Suprapubic skin (tissue), 4 donors: ENCODE measurements at regions not wholly inside any gene's neighbourhood (a gene's known extent, or its start where the extent isn't known, plus 50 kb on each side); places are given as distances from the start of the nearest gene placed in this dataset.

Experiments
- CTCF ChIP-seq, 2 donors: fragments of 200-600 bp in 1 of 2; fragments of 450-650 bp in 1 of 2; sonication (generic) in 1 of 2; IDR thresholded peaks; one replicate each; pipeline ENCODE4 v1.5.1; 2016 to 2019; ENCODE audit warnings: antibody characterized with exemption in 2 of 2, mild to moderate bottlenecking in 1 of 2, moderate library complexity in 1 of 2
- EP300 ChIP-seq: sonication (generic); formaldehyde crosslinking; IDR thresholded peaks from one replicate; pipeline ENCODE4 v1.6.1; 2017; ENCODE audit warnings: antibody characterized with exemption
- POLR2A ChIP-seq, 2 donors: fragments of 450-650 bp; IDR thresholded peaks; one replicate each; pipeline ENCODE4 v1.6.1; 2017; ENCODE audit warnings: antibody characterized with exemption in 2 of 2, mild to moderate bottlenecking in 2 of 2, moderate library complexity in 2 of 2
- POLR2AphosphoS5 ChIP-seq, 3 donors: sonication (generic); formaldehyde crosslinking; IDR thresholded peaks; one replicate each; pipeline ENCODE4 v1.6.1; 2017; ENCODE audit warnings: antibody characterized with exemption in 3 of 3

DNA sequence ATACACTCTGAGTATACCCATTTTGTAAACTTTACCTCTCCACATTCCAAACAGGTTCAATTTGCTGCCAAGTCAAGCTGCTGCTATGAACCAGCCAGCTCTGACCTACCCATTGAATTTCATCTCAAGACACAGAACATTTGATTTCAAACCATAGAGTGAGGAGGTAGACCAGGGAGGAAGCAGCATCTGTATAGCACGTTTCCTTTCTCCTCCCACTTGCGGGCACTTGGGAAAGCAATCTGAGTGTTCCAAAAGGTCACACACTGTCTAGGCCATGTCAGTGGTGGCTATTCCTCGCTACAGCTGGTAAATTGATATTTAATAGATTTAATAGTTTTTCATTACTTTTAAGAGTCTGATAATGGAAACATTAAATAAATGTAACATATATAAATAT is 147.8 kb upstream of the EEPD1 start:
- TF ChIP-seq POLR2AphosphoS5 (IDR thresholded peaks at IDR 0.05), result no peak
- TF ChIP-seq POLR2A (IDR thresholded peaks at IDR 0.05), result no peak
- no peak for TF ChIP-seq CTCF (IDR thresholded peaks at IDR 0.05)
- TF ChIP-seq EP300, result no peak
